ENCODE measurements at regions not wholly inside any gene's neighbourhood (a gene's known extent, or its start where the extent isn't known, plus 50 kb on each side); places are given as distances from the start of the nearest gene placed in this dataset.

GRCh38 chr20:56842056-56842455, 212.9 kb downstream of the TFAP2C start:
- Histone ChIP-seq H3K27ac (no peak overlapping the region), H3K36me3 (replicated peaks; ENCODE audit: insufficient read depth, low read depth) (no peaks in the 10 kb centered on the region), H3K4me1 (ENCODE audit: insufficient read depth) (no peaks in the 10 kb centered on the region), H3K4me2 (no peak overlapping the region), H3K27me3 (no peaks in the 10 kb centered on the region), H3K9me2 (replicated peaks; ENCODE audit: insufficient read depth) (no peaks in the 10 kb centered on the region), H2AFZ (no peak overlapping the region), H4K20me1 (ENCODE audit: insufficient read depth, poor library complexity, severe bottlenecking) (no peaks in the 10 kb centered on the region), H3K79me2 (no peaks in the 10 kb centered on the region), H3K9me3 (ENCODE audit: low read depth) (no peaks in the 10 kb centered on the region), H3K4me3 (no peak overlapping the region)
- WGBS (ENCODE audit: low lambda C conversion rate, missing lambda C conversion rate) = 93% methylated on average over 9 of the region's 9 CpGs
- no peak for DNase-seq (ENCODE audit: low spot score)
- TF ChIP-seq EZH2 (IDR thresholded peaks at IDR 0.05; ENCODE audit: borderline replicate concordance) (no peak), EZH2phosphoT487 (IDR thresholded peaks at IDR 0.05; ENCODE audit: low read depth, severe bottlenecking, unreplicated experiment) (no peak), CTCF (IDR thresholded peaks at IDR 0.05; ENCODE audit: poor library complexity) (no peak)

GRCh38 chr20:56843386-56843785, 214.3 kb downstream of the TFAP2C start:
- Histone ChIP-seq H3K4me2 (no peak overlapping the region), H4K20me1 (ENCODE audit: insufficient read depth, poor library complexity, severe bottlenecking) (no peaks in the 10 kb centered on the region), H2AFZ (no peak overlapping the region), H3K79me2 (no peaks in the 10 kb centered on the region), H3K9me2 (replicated peaks; ENCODE audit: insufficient read depth) (no peaks in the 10 kb centered on the region), H3K27ac (no peak overlapping the region), H3K4me3 (no peak overlapping the region), H3K4me1 (ENCODE audit: insufficient read depth) (no peaks in the 10 kb centered on the region), H3K9me3 (ENCODE audit: low read depth) (no peaks in the 10 kb centered on the region), H3K36me3 (replicated peaks; ENCODE audit: insufficient read depth, low read depth) (no peaks in the 10 kb centered on the region), H3K27me3 (no peaks in the 10 kb centered on the region)
- TF ChIP-seq CTCF (IDR thresholded peaks at IDR 0.05; ENCODE audit: poor library complexity) (no peak), EZH2phosphoT487 (IDR thresholded peaks at IDR 0.05; ENCODE audit: low read depth, severe bottlenecking, unreplicated experiment) (no peak)
- DNase-seq (ENCODE audit: low spot score) = no peak
- WGBS (ENCODE audit: low lambda C conversion rate, missing lambda C conversion rate) = 88% methylated on average over 7 of the region's 7 CpGs

GRCh38 chr20:56843817-56844216, 214.7 kb downstream of the TFAP2C start:
- no peak overlapping the region for H2AFZ ChIP-seq
- no peak overlapping the region for H3K4me2 ChIP-seq
- no peaks in the 10 kb centered on the region for H3K27me3 ChIP-seq
- H3K27ac ChIP-seq = no peak overlapping the region
- DNase-seq (ENCODE audit: low spot score) = peak; percentile 27
- H3K4me1 ChIP-seq (ENCODE audit: insufficient read depth) = no peaks in the 10 kb centered on the region
- no peaks in the 10 kb centered on the region for H4K20me1 ChIP-seq (ENCODE audit: insufficient read depth, poor library complexity, severe bottlenecking)
- H3K4me3 ChIP-seq = no peak overlapping the region
- WGBS (ENCODE audit: low lambda C conversion rate, missing lambda C conversion rate) = 56% methylated on average over 4 of the region's 4 CpGs
- H3K9me2 ChIP-seq (replicated peaks; ENCODE audit: insufficient read depth) = no peaks in the 10 kb centered on the region
- no peaks in the 10 kb centered on the region for H3K9me3 ChIP-seq (ENCODE audit: low read depth)
- H3K79me2 ChIP-seq = no peaks in the 10 kb centered on the region
- H3K36me3 ChIP-seq (replicated peaks; ENCODE audit: insufficient read depth, low read depth) = no peaks in the 10 kb centered on the region
- TF ChIP-seq EZH2 (IDR thresholded peaks at IDR 0.05; ENCODE audit: borderline replicate concordance) (no peak), CTCF (IDR thresholded peaks at IDR 0.05; ENCODE audit: poor library complexity) (peak; percentile 36)

GRCh38 chr20:56845546-56846086, 216.5 kb downstream of the TFAP2C start:
- WGBS (ENCODE audit: low lambda C conversion rate, missing lambda C conversion rate) = 74% methylated on average over 4 of the region's 4 CpGs
- no peak for DNase-seq (ENCODE audit: low spot score)
- Histone ChIP-seq H3K4me1 (ENCODE audit: insufficient read depth) (no peaks in the 10 kb centered on the region), H3K9me2 (replicated peaks; ENCODE audit: insufficient read depth) (no peaks in the 10 kb centered on the region), H4K20me1 (ENCODE audit: insufficient read depth, poor library complexity, severe bottlenecking) (no peaks in the 10 kb centered on the region), H3K9me3 (ENCODE audit: low read depth) (no peaks in the 10 kb centered on the region), H2AFZ (no peak overlapping the region), H3K79me2 (no peaks in the 10 kb centered on the region), H3K4me3 (no peak overlapping the region), H3K27me3 (no peaks in the 10 kb centered on the region), H3K27ac (no peak overlapping the region), H3K36me3 (replicated peaks; ENCODE audit: insufficient read depth, low read depth) (no peaks in the 10 kb centered on the region), H3K4me2 (no peak overlapping the region)
- TF ChIP-seq EZH2 (IDR thresholded peaks at IDR 0.05; ENCODE audit: borderline replicate concordance) (no peak), EZH2phosphoT487 (IDR thresholded peaks at IDR 0.05; ENCODE audit: low read depth, severe bottlenecking, unreplicated experiment) (no peak), CTCF (IDR thresholded peaks at IDR 0.05; ENCODE audit: poor library complexity) (no peak)
